SK-N-SH treated with all-trans-retinoic acid at 6 μM for 48 hours (cell line): ENCODE measurements at regions not wholly inside any gene's neighbourhood (a gene's known extent, or its start where the extent isn't known, plus 50 kb on each side); places are given as distances from the start of the nearest gene placed in this dataset.

ENCODE experiments used
- ESRRG ChIP-seq: fragments of 250-450 bp; sonication (Bioruptor Pico); IDR thresholded peaks from 2 replicates; pipeline ENCODE4 v1.6.1; 2021; ENCODE audit warnings: mild to moderate bottlenecking
- SNAI2 ChIP-seq: fragments of 250-450 bp; sonication (Bioruptor Pico); IDR thresholded peaks from 2 replicates; pipeline ENCODE4 v1.5.0; 2020; ENCODE audit warnings: mild to moderate bottlenecking, moderate library complexity

DNA sequence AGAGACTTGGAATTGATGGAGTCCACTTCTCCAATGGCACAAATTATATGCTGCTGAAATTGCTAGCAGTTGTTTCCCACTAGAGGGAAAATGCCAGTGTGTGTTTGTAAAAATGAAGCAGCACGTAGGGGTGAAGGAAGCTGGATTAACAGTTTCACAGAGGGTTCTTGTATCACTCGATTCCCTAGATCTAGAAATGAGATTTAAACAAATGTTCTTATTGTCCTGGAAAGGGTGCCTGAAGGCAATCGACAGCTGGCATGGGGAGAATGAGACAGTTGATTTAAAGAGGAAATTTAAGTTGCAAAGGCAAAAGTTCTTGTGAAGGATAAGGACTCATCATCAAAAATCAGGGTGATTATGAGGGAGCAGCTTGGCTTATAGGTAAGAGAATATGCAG lies 234.8 kb upstream of the ARPP21 start:
- no peak for TF ChIP-seq SNAI2
- TF ChIP-seq ESRRG (CRISPR knock-in tag) = no peak
